Caco-2 (cell line): ENCODE measurements at regions not wholly inside any gene's neighbourhood (a gene's known extent, or its start where the extent isn't known, plus 50 kb on each side); places are given as distances from the start of the nearest gene placed in this dataset.

Experiments used
- BruUV-seq: library from RNA; stranded (reverse); fragments of 400-500 nt; replicated peaks from 2 replicates; lab custom pipeline; 2021; lab: Mats Ljungman, UMichigan
- CTCF ChIA-PET: fragments of 300-600 bp; sonication (Branson Sonifier 250); formaldehyde crosslinking; loops from one replicate; lab custom pipeline; 2022; ENCODE audit warnings: antibody characterized with exemption; lab: Charles Lee
- POLR2A ChIA-PET: fragments of 300-600 bp; sonication (Branson Sonifier 250); formaldehyde crosslinking; loops from one replicate; lab custom pipeline; 2022; ENCODE audit warnings: antibody characterized with exemption; lab: Charles Lee
- DNase-seq, 2 experiments: peaks; one replicate each; pipeline versions ENCODE4 v3.0.0 to v3.0.0-alpha.2; 2020 to 2022
- H3K27me3 ChIP-seq: replicated peaks from 2 replicates; pipeline ENCODE4 v1.6.0; 2011; ENCODE audit warnings: low read length; ENCODE audit not compliant: control insufficient read depth, insufficient read depth
- H3K36me3 ChIP-seq: 2 replicates; pipeline ENCODE4 v1.5.1; 2011; ENCODE audit warnings: low read length; ENCODE audit not compliant: control insufficient read depth, insufficient read depth
- H3K4me1 ChIP-seq: fragments of 250-450 bp; sonication (Bioruptor Pico); 2 replicates; pipeline ENCODE4 v1.5.1; 2020; ENCODE audit warnings: mild to moderate bottlenecking
- H3K4me3 ChIP-seq: 2 replicates; pipeline ENCODE4 v1.5.1; 2011; ENCODE audit warnings: low read depth, mild to moderate bottlenecking, control low read depth, low read length
- H3K9me3 ChIP-seq: fragments of 250-450 bp; sonication (Bioruptor Pico); 2 replicates; pipeline ENCODE4 v1.5.1; 2020; ENCODE audit warnings: mild to moderate bottlenecking, moderate library complexity
- H3K27ac Mint-ChIP-seq: one replicate; pipeline ENCODE4 v1.8.0; 2022; ENCODE audit warnings: mixed read lengths; ENCODE audit not compliant: unreplicated experiment
- H3K27me3 Mint-ChIP-seq: one replicate; pipeline ENCODE4 v1.8.0; 2022; ENCODE audit warnings: mixed read lengths; ENCODE audit not compliant: insufficient read depth, unreplicated experiment
- H3K36me3 Mint-ChIP-seq: one replicate; pipeline ENCODE4 v1.8.0; 2022; ENCODE audit warnings: mild to moderate bottlenecking, mixed read lengths; ENCODE audit not compliant: insufficient read depth, unreplicated experiment
- H3K4me1 Mint-ChIP-seq: one replicate; pipeline ENCODE4 v1.8.0; 2022; ENCODE audit warnings: low read depth, mixed read lengths; ENCODE audit not compliant: unreplicated experiment
- H3K4me3 Mint-ChIP-seq: one replicate; pipeline ENCODE4 v1.8.0; 2022; ENCODE audit warnings: mild to moderate bottlenecking, moderate library complexity, mixed read lengths; ENCODE audit not compliant: unreplicated experiment
- H3K9me3 Mint-ChIP-seq: one replicate; pipeline ENCODE4 v1.8.0; 2022; ENCODE audit warnings: mixed read lengths; ENCODE audit not compliant: unreplicated experiment
- intact Hi-C: fragments of 100-400 bp; cut with micrococcal nuclease; formaldehyde crosslinking; loops from one replicate; pipeline ENCODE4 v1.10.0; 2022; ENCODE audit not compliant: unreplicated experiment
- TF ChIP-seq, protein P1 (sequence below), 2 experiments: fragments of 200-600 bp in 1 of 2; IDR thresholded peaks; 1 replicate in 1 of 2; 2 replicates in 1 of 2; pipeline versions ENCODE4 v1.5.1 to v1.8.0; 2011 to 2022; ENCODE audit warnings: antibody characterized with exemption in 1 of 2, control low read depth in 1 of 2, inconsistent platforms in 1 of 2, low read depth in 1 of 2, low read length in 1 of 2, mild to moderate bottlenecking in 1 of 2, moderate library complexity in 1 of 2; ENCODE audit not compliant: insufficient read depth in 1 of 2, severe bottlenecking in 1 of 2, unreplicated experiment in 1 of 2

DNA sequence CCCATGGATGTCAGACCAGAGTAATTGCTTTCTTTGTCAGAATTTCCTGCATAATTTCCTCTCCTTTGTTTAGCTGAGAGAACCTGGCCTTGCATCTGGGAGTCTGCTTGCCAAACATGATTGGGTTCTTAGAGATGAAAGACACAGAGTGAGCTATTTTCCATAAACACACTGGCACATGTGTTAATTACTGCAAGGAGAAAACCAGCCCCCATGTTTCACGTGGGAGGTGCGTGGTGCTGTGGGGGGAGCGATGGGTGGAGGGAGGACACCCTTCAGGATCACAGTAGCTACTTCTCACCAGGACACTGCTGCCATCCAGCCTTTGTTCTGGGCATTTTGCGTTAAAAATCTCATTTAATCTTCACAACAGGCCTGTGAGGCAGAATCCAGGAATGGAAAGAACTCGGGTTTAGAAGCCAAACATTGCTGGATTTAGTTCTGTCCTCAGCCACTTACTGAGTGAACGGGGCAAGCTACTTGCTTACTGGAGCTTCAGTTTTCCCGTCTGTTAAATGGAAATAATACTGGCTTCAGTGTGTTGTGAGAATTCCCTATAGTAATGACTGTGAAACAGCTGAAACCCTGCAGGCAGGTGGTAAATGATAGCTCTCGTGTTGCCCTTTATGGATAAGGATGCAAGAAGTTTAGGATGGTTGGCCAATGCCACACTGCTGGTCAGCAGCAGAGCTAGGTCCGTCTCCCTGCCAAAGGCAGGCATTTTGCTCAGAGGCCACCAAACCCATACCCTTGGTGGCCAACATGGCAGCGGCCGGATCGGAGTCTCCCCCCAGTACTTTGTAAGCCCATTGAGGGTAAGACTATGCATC, 100.1 kb upstream of the ASAP2 start:
- ChIA-PET POLR2A (no interaction called here), CTCF (no interaction called here)
- H3K9me3 Mint-ChIP-seq, result no peaks in the 10 kb centered on the region
- BruUV-seq, result no TSS peak
- Histone ChIP-seq H3K9me3 (no peaks in the 10 kb centered on the region), H3K4me1 (peaks cover 39% of the 10 kb centered on the region), H3K4me3 (no peak overlapping the region), H3K36me3 (no peaks in the 10 kb centered on the region), H3K27me3 (no peaks in the 10 kb centered on the region)
- H3K36me3 Mint-ChIP-seq, result peaks cover 5% of the 10 kb centered on the region
- peak in 1 of 2 experiments; percentile 15 for DNase-seq
- H3K27ac Mint-ChIP-seq, result no peak overlapping the region
- H3K4me3 Mint-ChIP-seq, result no peak overlapping the region
- TF ChIP-seq, protein P1, sequence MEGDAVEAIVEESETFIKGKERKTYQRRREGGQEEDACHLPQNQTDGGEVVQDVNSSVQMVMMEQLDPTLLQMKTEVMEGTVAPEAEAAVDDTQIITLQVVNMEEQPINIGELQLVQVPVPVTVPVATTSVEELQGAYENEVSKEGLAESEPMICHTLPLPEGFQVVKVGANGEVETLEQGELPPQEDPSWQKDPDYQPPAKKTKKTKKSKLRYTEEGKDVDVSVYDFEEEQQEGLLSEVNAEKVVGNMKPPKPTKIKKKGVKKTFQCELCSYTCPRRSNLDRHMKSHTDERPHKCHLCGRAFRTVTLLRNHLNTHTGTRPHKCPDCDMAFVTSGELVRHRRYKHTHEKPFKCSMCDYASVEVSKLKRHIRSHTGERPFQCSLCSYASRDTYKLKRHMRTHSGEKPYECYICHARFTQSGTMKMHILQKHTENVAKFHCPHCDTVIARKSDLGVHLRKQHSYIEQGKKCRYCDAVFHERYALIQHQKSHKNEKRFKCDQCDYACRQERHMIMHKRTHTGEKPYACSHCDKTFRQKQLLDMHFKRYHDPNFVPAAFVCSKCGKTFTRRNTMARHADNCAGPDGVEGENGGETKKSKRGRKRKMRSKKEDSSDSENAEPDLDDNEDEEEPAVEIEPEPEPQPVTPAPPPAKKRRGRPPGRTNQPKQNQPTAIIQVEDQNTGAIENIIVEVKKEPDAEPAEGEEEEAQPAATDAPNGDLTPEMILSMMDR (IDR thresholded peaks at IDR 0.05; ENCODE audit: insufficient read depth in 1 of 2, low read depth in 1 of 2, low read length in 1 of 2, severe bottlenecking in 1 of 2, unreplicated experiment in 1 of 2), result no peak
- H3K27me3 Mint-ChIP-seq, result no peaks in the 10 kb centered on the region
- peaks cover 34% of the 10 kb centered on the region for H3K4me1 Mint-ChIP-seq
- intact Hi-C loops, result no loop called here

DNA sequence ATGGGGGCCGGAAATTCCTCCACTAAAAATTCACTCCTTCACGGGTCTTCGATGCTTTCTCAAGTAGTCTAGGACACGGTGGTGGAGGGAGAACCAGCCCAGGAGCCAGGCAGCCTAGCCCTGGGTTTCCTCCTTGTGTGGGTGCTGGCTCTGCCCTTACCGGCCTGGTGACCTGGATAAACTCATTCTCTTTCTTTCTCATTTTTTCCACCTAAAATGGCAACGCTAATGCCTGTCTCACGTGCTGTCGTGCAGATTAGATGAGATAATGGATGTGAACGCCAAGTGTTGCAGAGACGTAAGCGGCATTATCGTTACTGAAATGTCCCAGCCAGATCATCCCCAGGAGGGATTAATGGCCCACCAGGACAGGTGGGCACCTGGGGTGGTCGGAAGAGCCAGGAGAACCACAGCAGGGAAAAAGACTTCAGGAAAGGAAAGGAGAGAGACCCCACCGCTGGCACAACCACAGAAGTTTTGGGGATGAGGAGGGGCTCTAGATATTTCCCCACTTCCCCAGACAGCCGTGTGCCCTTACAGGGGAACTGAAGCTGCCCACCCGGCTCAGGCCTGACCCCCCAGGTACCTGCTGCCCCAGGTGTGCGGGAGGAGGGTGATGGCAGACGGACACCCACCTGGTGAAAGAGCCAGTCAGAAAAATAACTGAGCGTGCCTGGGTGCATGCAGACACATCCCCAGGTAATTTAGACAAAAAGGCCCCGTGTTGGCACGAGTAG, 100.8 kb upstream of the ASAP2 start:
- DNase-seq, result peak in 1 of 2 experiments; percentile 17
- POLR2A ChIA-PET, result no interaction called here
- Histone ChIP-seq H3K36me3 (no peaks in the 10 kb centered on the region), H3K4me3 (no peak overlapping the region), H3K4me1 (peaks cover 39% of the 10 kb centered on the region), H3K27me3 (no peaks in the 10 kb centered on the region), H3K9me3 (no peaks in the 10 kb centered on the region)
- Mint-ChIP-seq H3K36me3 (peaks cover 5% of the 10 kb centered on the region), H3K4me1 (peaks cover 34% of the 10 kb centered on the region), H3K27me3 (no peaks in the 10 kb centered on the region), H3K27ac (no peak overlapping the region), H3K4me3 (no peak overlapping the region), H3K9me3 (no peaks in the 10 kb centered on the region)
- CTCF ChIA-PET, result no interaction called here
- TF ChIP-seq, protein P1 (IDR thresholded peaks at IDR 0.05; ENCODE audit: insufficient read depth in 1 of 2, low read depth in 1 of 2, low read length in 1 of 2, severe bottlenecking in 1 of 2, unreplicated experiment in 1 of 2), result no peak
- intact Hi-C loops, result no loop called here
- no TSS peak for BruUV-seq

DNA sequence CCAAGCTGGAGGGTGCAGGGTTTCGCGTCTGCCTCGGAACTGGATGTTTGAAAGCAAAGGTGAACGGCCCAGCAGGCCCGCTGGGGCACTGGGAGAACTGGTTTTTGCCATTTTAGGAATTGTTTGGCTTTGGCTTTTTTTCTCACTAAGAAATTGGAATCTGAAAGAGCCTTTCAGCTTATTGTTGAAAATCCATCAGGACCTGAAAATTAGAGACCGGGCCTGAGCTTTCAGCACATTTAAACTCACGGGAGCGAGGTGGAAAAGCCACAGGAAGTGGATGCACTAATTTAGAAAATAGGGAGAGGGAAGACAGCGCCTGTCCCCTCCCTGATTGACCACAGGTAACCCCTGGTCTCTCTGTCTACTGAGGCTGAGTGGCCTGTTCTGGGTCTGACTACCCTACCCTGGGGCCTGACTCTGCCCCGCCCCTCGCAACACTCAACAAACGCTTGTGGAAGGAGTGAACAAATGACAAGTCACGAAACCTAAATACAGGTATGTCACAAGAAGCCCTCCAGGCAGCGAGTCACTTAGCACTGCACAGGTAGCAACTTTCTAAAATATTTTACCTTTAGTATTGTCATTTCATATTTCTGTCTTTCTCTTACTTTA, 100.3 kb upstream of the MBOAT2 start:
- peaks cover 5% of the 10 kb centered on the region for H3K36me3 Mint-ChIP-seq
- POLR2A ChIA-PET, result no interaction called here
- Histone ChIP-seq H3K9me3 (no peaks in the 10 kb centered on the region), H3K27me3 (no peaks in the 10 kb centered on the region), H3K4me1 (peaks cover 39% of the 10 kb centered on the region), H3K4me3 (no peak overlapping the region), H3K36me3 (no peaks in the 10 kb centered on the region)
- H3K4me1 Mint-ChIP-seq, result peaks cover 34% of the 10 kb centered on the region
- DNase-seq, result peak; percentile 56 to 71
- TF ChIP-seq, protein P1 (IDR thresholded peaks at IDR 0.05; ENCODE audit: insufficient read depth in 1 of 2, low read depth in 1 of 2, low read length in 1 of 2, severe bottlenecking in 1 of 2, unreplicated experiment in 1 of 2), result no peak
- peak overlapping the region; percentile 69 for H3K27ac Mint-ChIP-seq
- no peaks in the 10 kb centered on the region for H3K9me3 Mint-ChIP-seq
- no TSS peak for BruUV-seq
- CTCF ChIA-PET, result no interaction called here
- H3K4me3 Mint-ChIP-seq, result peak overlapping the region; percentile 61
- no peaks in the 10 kb centered on the region for H3K27me3 Mint-ChIP-seq
- intact Hi-C loops, result loop anchor here (1.0 to 2.0 kb wide), 2 partner anchors 78 to 99 kb away; no protein-coding TSS in a partner anchor
